Large intestine (tissue), 3 donors: ENCODE measurements at regions not wholly inside any gene's neighbourhood (a gene's known extent, or its start where the extent isn't known, plus 50 kb on each side); places are given as distances from the start of the nearest gene placed in this dataset.
A peak's percentile ranks its signal among the peaks of the same experiment; 100 is the strongest.

Experiments
- DNase-seq, 2 donors: peaks; one replicate each; pipeline versions ENCODE4 v3.0.0 to v3.0.0-alpha.2; 2013
- H3K27ac ChIP-seq: one replicate; pipeline ENCODE4 v1.5.1; 2013; ENCODE audit warnings: low read length
- H3K27me3 ChIP-seq: 2 replicates; pipeline ENCODE4 v1.6.1; 2013; ENCODE audit warnings: low read length; ENCODE audit not compliant: control insufficient read depth, insufficient read depth
- H3K36me3 ChIP-seq: 2 replicates; pipeline ENCODE4 v1.6.1; 2013; ENCODE audit warnings: low read length; ENCODE audit not compliant: control insufficient read depth, insufficient read depth
- H3K4me1 ChIP-seq: one replicate; pipeline ENCODE4 v1.6.1; 2013; ENCODE audit warnings: low read length; ENCODE audit not compliant: control insufficient read depth, insufficient read depth
- H3K4me3 ChIP-seq: one replicate; pipeline ENCODE4 v1.5.1; 2013; ENCODE audit warnings: low read length
- H3K9me3 ChIP-seq: one replicate; pipeline ENCODE4 v1.6.1; 2013; ENCODE audit warnings: mild to moderate bottlenecking, low read depth, low read length, moderate library complexity; ENCODE audit not compliant: control insufficient read depth
- WGBS: methylation state at CpG from one replicate; pipeline ENCODE4 v1.1.5; 2013; ENCODE audit warnings: low lambda C conversion rate; ENCODE audit not compliant: insufficient coverage; 5-methylcytosine and 5-hydroxymethylcytosine counted together

DNA sequence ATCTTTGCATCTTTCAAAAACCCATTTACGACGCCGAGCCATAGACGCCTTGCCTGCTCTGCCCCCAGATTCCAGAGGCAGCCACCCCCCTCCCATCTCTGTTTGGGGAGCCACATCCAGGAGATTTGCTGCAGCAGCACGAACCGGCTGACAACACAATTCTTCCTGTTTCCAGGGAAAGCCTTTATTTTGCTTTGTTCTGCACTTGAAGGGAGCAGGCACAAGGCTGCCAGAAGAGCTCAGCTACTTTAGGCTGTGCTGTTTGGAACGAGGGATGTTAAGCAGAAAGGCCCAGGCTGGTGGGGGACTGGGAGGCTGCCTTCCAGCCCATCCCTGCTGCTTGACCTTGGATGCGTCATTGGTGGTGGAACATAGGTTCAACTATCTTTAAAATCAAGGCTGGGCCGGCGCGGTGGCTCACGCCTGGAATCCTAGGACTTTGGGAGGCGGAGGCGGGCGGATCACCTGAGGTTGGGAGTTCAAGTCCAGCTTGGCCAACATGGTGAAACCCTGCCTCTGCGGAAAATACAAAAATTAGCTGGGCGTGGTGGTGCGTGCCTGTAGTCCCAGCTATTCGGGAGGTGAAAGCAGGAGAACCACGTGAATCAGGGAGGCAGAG is 243.9 kb downstream of the MIAT start:
- WGBS = no CpG with 5 or more reads among the region's 20 CpGs
- DNase-seq = no peak
- no peak overlapping the region for H3K4me3 ChIP-seq
- no peaks in the 10 kb centered on the region for H3K9me3 ChIP-seq
- peaks cover 12% of the 10 kb centered on the region for H3K27me3 ChIP-seq
- peaks cover 7% of the 10 kb centered on the region for H3K4me1 ChIP-seq
- H3K27ac ChIP-seq = no peak overlapping the region
- H3K36me3 ChIP-seq = no peaks in the 10 kb centered on the region

GRCh38 chr22:26902401-26903029 is 245.1 kb downstream of the MIAT start:
- WGBS = 22% methylated on average over 1 of the region's 7 CpGs
- Histone ChIP-seq H3K27me3 (peaks cover 12% of the 10 kb centered on the region), H3K27ac (no peak overlapping the region), H3K4me1 (peaks cover 7% of the 10 kb centered on the region), H3K36me3 (no peaks in the 10 kb centered on the region), H3K9me3 (no peaks in the 10 kb centered on the region), H3K4me3 (peak overlapping the region; percentile 21)
- DNase-seq = no peak

DNA sequence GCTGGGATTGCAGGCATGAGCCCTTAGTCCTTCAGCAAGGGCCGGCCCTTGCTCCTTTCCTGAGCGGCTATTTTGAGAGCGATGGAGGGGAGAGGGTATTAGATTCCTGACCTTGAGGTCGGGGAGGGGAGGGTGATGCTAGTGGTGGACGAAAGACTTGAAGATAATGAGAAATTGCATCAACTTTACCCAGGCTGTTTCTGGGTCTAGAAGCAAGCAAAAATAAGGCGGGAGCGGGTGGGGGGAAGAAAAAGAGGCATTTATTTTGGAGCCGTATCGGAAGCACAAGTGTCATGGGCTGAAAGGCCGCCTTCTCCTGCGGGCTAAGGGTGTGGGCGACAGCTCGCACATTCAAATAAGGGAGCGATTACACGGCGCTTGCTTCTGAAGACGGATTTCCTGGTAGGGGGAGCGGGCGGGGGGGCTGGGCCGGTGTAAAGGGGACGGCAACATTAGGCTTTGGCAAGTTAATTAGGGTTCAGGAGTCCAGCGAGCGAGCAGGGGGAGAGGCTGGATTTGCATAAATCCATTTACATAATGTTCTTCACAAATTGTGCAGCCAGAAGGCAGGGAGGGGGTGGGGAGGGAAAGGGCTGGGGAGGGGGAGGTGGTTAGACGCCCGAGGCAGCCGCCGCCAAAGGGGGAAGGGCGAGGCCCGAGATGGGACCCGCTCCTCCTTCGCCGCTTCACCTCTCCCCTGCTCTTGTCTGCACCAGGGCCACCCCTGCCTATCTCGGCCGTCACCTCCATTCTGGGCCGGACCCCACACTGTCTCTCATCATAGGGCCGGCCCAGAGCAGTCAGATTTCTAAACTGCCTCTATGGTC is 245.9 kb downstream of the MIAT start:
- no peaks in the 10 kb centered on the region for H3K9me3 ChIP-seq
- 11% methylated on average over 3 of the region's 36 CpGs for WGBS
- DNase-seq = peak; percentile 48 to 80
- H3K4me1 ChIP-seq = peaks cover 7% of the 10 kb centered on the region
- peak overlapping the region; percentile 21 for H3K4me3 ChIP-seq
- H3K36me3 ChIP-seq = no peaks in the 10 kb centered on the region
- no peak overlapping the region for H3K27ac ChIP-seq
- peaks cover 12% of the 10 kb centered on the region for H3K27me3 ChIP-seq

DNA sequence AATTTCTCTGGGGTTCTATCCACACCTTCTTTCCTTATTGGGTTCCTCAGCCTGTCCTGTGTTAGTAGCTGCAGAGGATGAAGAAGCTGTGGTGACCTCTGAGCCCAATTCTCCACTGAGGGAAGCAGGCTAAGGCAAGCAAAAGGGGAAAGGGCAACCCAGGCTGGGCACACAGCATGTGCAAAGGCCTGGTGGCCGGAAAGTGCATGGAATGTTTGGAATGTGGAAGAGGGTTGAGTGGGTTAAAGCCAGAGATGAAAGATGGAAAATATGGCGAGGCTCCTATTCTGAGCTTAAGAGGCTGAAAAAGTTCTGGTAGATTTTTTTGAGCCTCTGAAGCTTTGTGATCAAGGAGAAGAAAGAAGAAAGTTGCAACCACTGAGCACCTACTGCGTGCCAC is 247.1 kb downstream of the MIAT start:
- no peak for DNase-seq
- no peaks in the 10 kb centered on the region for H3K36me3 ChIP-seq
- H3K4me1 ChIP-seq = peaks cover 7% of the 10 kb centered on the region
- no peak overlapping the region for H3K4me3 ChIP-seq
- H3K9me3 ChIP-seq = no peaks in the 10 kb centered on the region
- H3K27me3 ChIP-seq = peaks cover 12% of the 10 kb centered on the region
- H3K27ac ChIP-seq = no peak overlapping the region
- no CpG with 5 or more reads among the region's 3 CpGs for WGBS

- WGBS = 53% methylated on average over 3 of the region's 3 CpGs
- no peaks in the 10 kb centered on the region for H3K36me3 ChIP-seq
- no peak overlapping the region for H3K4me3 ChIP-seq
- H3K27me3 ChIP-seq = peaks cover 14% of the 10 kb centered on the region
- no peak overlapping the region for H3K27ac ChIP-seq
- no peak for DNase-seq
- peaks cover 7% of the 10 kb centered on the region for H3K4me1 ChIP-seq
- no peaks in the 10 kb centered on the region for H3K9me3 ChIP-seq
These were observed 247.7 kb downstream of the MIAT start for GRCh38 chr22:26905076-26905475.

- H3K27me3 ChIP-seq = peaks cover 17% of the 10 kb centered on the region
- H3K4me3 ChIP-seq = no peak overlapping the region
- no peaks in the 10 kb centered on the region for H3K9me3 ChIP-seq
- peaks cover 7% of the 10 kb centered on the region for H3K4me1 ChIP-seq
- no peaks in the 10 kb centered on the region for H3K36me3 ChIP-seq
- no peak overlapping the region for H3K27ac ChIP-seq
- WGBS = 56% methylated on average over 2 of the region's 4 CpGs
- DNase-seq = no peak
These were observed 248.3 kb downstream of the MIAT start for GRCh38 chr22:26905640-26906039.

- DNase-seq = no peak
- Histone ChIP-seq H3K27me3 (peaks cover 24% of the 10 kb centered on the region), H3K36me3 (no peaks in the 10 kb centered on the region), H3K9me3 (no peaks in the 10 kb centered on the region), H3K4me3 (no peak overlapping the region), H3K4me1 (peaks cover 4% of the 10 kb centered on the region), H3K27ac (no peak overlapping the region)
- WGBS = 100% methylated on average over 1 of the region's 10 CpGs
These were observed 249.1 kb downstream of the MIAT start for GRCh38 chr22:26906464-26906863.

DNA sequence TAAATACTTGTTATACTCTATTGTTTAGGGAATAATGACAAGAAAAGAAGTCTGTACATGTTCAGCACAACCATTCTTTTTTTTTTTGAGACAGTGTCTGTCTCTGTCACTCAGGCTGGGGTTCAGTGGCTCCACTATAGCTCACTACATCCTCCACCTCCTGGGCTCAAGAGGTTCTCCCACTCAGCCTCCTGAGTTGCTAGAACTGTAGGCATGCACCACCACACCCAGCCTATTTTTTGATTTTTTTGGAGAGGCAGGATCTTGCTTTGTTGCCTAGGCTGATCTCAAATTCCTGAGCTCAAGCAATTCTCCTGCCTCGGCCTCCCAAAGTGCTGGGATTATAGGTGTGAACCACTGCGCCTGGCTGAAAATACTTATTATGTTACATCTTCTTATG is 250.0 kb downstream of the MIAT start:
- no peak overlapping the region for H3K27ac ChIP-seq
- H3K27me3 ChIP-seq = peaks cover 29% of the 10 kb centered on the region
- H3K9me3 ChIP-seq = no peaks in the 10 kb centered on the region
- DNase-seq = no peak
- 100% methylated on average over 1 of the region's 2 CpGs for WGBS
- H3K4me3 ChIP-seq = no peak overlapping the region
- H3K4me1 ChIP-seq = peaks cover 4% of the 10 kb centered on the region
- no peaks in the 10 kb centered on the region for H3K36me3 ChIP-seq

DNA sequence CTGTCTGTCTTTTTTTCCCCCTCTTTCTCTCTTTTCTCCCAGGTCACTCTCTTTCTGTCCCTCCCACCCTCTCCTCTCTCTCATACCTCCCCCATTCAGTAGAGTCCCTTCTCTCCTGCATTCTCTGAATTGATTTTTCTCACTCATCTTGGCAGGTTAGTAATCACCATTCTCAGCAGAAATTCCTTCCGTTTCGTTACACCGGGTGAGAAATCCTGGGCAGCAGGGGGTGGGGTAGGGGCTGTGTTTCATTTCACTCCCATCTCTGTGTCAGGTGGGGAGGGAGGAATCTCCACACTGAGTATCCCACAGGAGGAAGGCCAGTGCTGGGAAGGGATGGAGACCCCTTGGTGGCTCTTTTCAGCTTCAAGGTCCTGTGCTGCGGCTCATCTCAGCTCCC is 253.5 kb downstream of the MIAT start:
- Histone ChIP-seq H3K4me3 (no peak overlapping the region), H3K36me3 (no peaks in the 10 kb centered on the region), H3K27ac (no peak overlapping the region), H3K9me3 (no peaks in the 10 kb centered on the region), H3K27me3 (peaks cover 48% of the 10 kb centered on the region), H3K4me1 (no peaks in the 10 kb centered on the region)
- no peak for DNase-seq
- WGBS = no CpG with 5 or more reads among the region's 4 CpGs

- no peaks in the 10 kb centered on the region for H3K9me3 ChIP-seq
- H3K4me3 ChIP-seq = no peak overlapping the region
- H3K36me3 ChIP-seq = no peaks in the 10 kb centered on the region
- H3K27ac ChIP-seq = no peak overlapping the region
- peaks cover 57% of the 10 kb centered on the region for H3K27me3 ChIP-seq
- DNase-seq = no peak
- WGBS = 59% methylated on average over 4 of the region's 23 CpGs
- H3K4me1 ChIP-seq = no peaks in the 10 kb centered on the region
These were observed 255.4 kb downstream of the MIAT start for GRCh38 chr22:26912655-26913345.
